GM13976 (cell line): ENCODE measurements at regions not wholly inside any gene's neighbourhood (a gene's known extent, or its start where the extent isn't known, plus 50 kb on each side); places are given as distances from the start of the nearest gene placed in this dataset.

Source experiments
- DNase-seq: peaks from one replicate; pipeline ENCODE4 v3.0.0; 2012; ENCODE audit warnings: low spot score
- CTCF ChIP-seq: IDR thresholded peaks from 2 replicates; pipeline ENCODE4 v1.5.1; 2012; ENCODE audit warnings: borderline replicate concordance, mild to moderate bottlenecking; ENCODE audit not compliant: insufficient read depth; ENCODE audit errors: extremely low read depth, missing control alignments, control extremely low read depth
- in situ Hi-C: fragments of 300-500 bp; cut with MboI; formaldehyde crosslinking; loops from one replicate; pipeline ENCODE4 v1.12.0; 2022; ENCODE audit warnings: low sequenced_read_pairs, mixed read lengths, inconsistent platforms; ENCODE audit not compliant: unreplicated experiment

GRCh38 chr5:143506836-143507552 lies 103.5 kb upstream of the NR3C1 start:
- no peak for TF ChIP-seq CTCF

DNA sequence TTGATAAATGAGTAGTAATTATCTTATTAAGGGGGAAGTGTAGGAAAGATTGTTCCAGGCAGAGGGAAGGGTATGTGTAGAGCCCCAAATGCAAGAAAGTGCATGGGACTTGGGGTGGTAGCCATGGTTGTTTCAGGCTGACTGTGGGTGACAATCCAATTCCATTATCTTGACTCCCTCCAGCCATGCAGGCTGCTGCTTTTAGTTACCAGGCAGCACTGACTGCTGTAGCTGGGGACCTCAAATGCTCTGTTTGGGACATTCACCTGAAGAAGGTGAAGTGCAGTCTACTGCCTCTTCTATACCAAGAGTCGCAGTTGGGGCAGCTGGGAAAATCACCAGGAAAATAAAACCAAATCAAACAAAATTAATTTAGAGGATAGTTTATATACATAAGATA lies 102.4 kb upstream of the NR3C1 start:
- no peak for DNase-seq
- TF ChIP-seq CTCF, result no peak
- in situ Hi-C loops, result no loop called here

More at GRCh38 chr5:143506836-143507552, 103.5 kb upstream of the NR3C1 start:
- in situ Hi-C loops, result no loop called here
- no peak for DNase-seq

- no peak for TF ChIP-seq CTCF
- in situ Hi-C loops, result no loop called here
- DNase-seq, result no peak
Measured at GRCh38 chr5:143505354-143505753, 101.9 kb upstream of the NR3C1 start.

DNA sequence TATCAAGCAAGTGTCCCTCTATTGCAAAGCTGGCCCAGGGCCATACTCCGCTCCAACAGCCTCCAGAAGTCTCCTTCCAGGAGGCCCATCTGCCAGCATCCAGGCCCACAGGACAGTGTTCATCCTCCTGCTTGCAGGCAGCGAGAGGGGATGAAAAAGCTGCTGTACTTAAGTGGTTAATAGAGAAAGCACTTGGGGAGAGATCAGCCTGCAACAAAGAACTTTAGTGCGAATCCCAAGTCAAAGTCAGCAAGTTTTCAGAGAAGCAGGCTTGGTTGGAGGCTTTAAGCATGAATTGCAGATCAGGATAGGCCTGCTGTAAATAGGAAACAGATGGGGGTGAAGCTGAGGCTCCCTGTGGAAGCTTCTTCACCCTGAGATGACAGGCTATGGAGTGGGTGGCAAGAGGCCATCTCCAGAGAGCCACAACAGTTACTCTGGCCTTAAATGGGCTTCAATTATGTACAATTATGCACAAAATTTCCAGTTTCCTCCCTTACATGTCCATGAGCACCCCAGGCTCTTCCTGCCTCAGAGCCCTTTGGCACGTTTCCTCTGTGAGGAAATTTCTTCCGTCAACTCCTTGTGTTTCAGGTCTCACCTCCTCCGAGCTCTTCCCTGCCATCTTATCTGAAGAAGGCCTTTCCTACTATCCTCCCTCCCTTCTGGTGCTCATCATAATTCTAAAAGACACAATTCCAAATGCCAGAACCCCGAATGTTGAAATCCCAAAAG lies 98.0 kb upstream of the NR3C1 start:
- DNase-seq, result no peak
- TF ChIP-seq CTCF, result no peak
- in situ Hi-C loops, result no loop called here

DNA sequence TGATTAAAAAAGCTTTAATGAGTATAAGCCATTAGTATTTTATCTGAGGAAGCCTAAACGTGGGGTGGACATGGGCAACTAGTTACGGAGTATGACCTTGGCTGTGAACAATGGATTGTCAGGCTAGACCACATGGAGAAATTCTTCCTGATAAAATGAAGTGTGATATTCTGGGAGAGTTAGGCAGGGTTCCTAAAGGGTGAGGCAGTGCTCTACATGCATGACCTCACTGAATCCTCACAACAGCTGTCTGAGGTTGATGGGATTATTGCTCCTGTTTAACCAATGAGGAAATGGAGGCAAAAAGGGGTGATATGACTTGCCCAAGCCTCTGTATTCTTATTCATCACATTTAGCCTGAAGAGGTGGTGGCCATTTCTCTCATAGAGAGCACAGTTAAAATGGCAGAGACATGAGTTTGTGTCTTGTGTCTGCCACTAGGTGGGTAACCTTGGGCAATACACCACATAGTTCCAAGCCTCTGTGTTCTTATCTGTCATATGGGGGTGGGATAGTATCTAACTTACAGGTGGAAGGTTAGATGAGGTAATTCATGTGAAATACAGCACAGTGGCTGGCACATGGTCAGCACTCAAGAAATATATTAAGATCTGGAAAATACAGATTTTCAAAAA lies 96.1 kb upstream of the NR3C1 start:
- no peak for TF ChIP-seq CTCF
- in situ Hi-C loops, result no loop called here
- DNase-seq, result no peak

- in situ Hi-C loops, result no loop called here
Measured at GRCh38 chr5:143498821-143499220, 95.3 kb upstream of the NR3C1 start.

More at GRCh38 chr5:143498821-143499220, 95.3 kb upstream of the NR3C1 start:
- no peak for TF ChIP-seq CTCF
- no peak for DNase-seq
